ENCODE measurements at regions not wholly inside any gene's neighbourhood (a gene's known extent, or its start where the extent isn't known, plus 50 kb on each side); places are given as distances from the start of the nearest gene placed in this dataset.

DNA sequence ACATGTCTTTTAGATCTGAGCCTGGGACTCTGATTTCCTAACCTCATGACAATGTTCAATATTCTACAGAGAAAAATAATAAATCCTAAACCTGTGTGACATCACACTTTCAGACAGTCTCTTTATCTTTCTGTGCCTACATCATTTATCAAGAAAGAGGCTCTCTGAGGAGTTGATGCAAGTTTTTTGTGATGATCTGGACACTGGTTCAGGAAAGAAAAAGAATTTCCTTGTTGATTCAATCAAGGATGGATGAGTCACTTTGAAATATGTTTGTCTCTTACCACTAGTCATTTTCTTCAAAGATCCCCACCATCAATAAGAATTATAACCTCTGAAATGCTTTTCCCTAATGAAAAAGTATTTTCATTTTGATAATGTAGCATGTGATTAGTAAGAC is 404.6 kb downstream of the WDR72 start:
- Histone ChIP-seq H3K27ac (no peak overlapping the region), H3K27me3 (ENCODE audit: insufficient read depth in 3 of 3, low read length in 2 of 3) (no peaks in the 10 kb centered on the region), H3K4me1 (no peaks in the 10 kb centered on the region), H3K36me3 (ENCODE audit: insufficient read depth in 1 of 2, low read depth in 1 of 2) (no peaks in the 10 kb centered on the region), H3K4me3 (no peak overlapping the region), H3K9me3 (no peaks in the 10 kb centered on the region)
- ATAC-seq (no peak), DNase-seq (no peak)
- intact Hi-C loops (cut with DNase I): no loop called here
- TF ChIP-seq, protein P1, sequence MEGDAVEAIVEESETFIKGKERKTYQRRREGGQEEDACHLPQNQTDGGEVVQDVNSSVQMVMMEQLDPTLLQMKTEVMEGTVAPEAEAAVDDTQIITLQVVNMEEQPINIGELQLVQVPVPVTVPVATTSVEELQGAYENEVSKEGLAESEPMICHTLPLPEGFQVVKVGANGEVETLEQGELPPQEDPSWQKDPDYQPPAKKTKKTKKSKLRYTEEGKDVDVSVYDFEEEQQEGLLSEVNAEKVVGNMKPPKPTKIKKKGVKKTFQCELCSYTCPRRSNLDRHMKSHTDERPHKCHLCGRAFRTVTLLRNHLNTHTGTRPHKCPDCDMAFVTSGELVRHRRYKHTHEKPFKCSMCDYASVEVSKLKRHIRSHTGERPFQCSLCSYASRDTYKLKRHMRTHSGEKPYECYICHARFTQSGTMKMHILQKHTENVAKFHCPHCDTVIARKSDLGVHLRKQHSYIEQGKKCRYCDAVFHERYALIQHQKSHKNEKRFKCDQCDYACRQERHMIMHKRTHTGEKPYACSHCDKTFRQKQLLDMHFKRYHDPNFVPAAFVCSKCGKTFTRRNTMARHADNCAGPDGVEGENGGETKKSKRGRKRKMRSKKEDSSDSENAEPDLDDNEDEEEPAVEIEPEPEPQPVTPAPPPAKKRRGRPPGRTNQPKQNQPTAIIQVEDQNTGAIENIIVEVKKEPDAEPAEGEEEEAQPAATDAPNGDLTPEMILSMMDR (IDR thresholded peaks at IDR 0.05): no peak

DNA sequence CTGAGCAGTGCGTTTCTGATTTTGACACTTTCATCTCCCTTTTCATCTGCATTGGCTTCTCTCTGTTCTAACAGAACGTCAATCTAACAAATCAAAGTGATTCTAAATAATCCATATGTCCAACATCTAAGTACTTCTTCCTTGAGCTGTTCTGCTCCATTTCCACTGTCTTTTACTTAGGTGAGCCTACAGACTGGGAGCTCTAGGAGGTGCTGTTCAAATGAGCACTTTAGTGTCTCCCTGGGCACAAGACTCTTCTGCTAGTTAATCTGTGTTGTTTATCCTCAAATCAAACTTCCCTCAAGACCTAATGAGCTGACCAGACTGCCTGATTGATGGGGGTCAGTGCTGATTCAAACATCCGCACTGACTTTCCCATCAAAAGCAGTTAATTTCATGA is 408.1 kb downstream of the WDR72 start:
- WGBS, 3 donors: 59 to 64% (median 64%) methylated on average over 3 of the region's 3 CpGs
- intact Hi-C loops (cut with DNase I): no loop called here
- H3K27ac ChIP-seq: no peak overlapping the region
- H3K9me3 ChIP-seq: no peaks in the 10 kb centered on the region
- H3K4me3 ChIP-seq: no peak overlapping the region
- TF ChIP-seq, protein P1 (IDR thresholded peaks at IDR 0.05): no peak
- H3K27me3 ChIP-seq (ENCODE audit: insufficient read depth in 3 of 3, low read length in 2 of 3): peaks cover 0 to 2% (median 0%) of the 10 kb centered on the region in 3 donors
- no peaks in the 10 kb centered on the region for H3K36me3 ChIP-seq (ENCODE audit: insufficient read depth in 1 of 2, low read depth in 1 of 2)
- no peaks in the 10 kb centered on the region for H3K4me1 ChIP-seq
- DNase-seq: no peak
- ATAC-seq: no peak

DNA sequence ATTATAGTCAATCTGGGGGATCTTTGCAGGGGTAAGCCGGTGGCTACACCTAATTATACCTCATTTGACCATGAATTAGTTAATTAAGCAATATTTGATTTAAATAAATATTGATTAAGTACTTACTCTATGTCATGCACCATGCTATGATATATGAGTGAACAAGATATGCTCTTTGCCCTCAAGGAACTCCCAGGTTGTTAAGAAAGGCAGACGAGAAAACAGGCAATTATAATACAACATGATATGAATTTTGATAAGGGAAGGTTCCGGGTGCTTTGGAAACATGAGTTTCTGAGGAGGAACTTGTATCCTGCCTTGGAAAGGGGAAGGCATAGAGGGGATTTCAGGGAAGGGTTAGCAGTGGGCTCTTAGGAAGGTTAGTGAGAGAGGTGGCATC is 412.9 kb downstream of the WDR72 start:
- intact Hi-C loops (cut with DNase I): no loop called here
- no peak for ATAC-seq
- DNase-seq: no peak
- Histone ChIP-seq H3K27ac (no peak overlapping the region), H3K4me3 (no peak overlapping the region), H3K27me3 (ENCODE audit: insufficient read depth in 3 of 3, low read length in 2 of 3) (peaks cover 0 to 2% (median 0%) of the 10 kb centered on the region in 3 donors), H3K36me3 (ENCODE audit: insufficient read depth in 1 of 2, low read depth in 1 of 2) (no peaks in the 10 kb centered on the region), H3K9me3 (no peaks in the 10 kb centered on the region), H3K4me1 (no peaks in the 10 kb centered on the region)
- TF ChIP-seq, protein P1 (IDR thresholded peaks at IDR 0.05): no peak
- 66 to 82% (median 67%) methylated on average over 3 of the region's 3 CpGs for WGBS, 3 donors

DNA sequence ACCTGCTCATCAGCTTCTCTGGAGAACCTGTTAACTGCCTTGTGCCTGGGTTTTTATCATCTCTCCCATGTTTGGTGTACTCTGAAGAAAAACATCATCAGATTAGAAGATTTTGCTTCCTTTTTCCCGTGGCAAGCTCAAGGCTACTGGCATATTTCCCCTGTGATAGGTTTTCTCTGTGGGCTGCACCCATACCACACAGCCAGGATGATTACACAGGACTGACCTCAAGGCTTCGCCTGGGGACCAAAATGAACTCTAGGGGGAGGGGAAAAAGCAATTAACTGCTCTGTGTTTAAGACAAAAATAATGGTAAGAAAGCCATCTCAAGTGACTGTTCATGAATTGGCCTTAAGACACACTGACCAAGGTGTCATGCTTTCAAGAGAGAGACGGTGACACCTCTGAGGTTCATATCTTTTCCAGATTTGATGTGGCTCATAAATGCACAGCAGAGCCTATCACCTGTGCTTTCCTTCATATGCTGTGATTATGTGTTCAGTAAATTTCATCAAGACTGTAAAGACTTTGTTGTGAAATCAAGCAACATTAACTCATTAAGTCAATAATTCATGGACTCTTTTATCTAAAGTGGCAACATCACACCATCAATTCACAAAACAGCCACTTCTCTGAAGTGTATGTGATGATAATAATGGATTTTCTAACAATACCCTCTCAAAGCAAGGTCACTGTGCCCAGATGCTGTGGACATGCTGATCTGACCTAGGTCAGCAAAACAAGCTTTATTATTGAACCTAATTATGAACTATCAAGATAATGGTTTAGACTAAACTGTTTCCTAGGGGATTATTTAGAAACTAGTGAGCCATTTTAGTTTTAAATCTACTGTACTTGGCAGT is 427.9 kb downstream of the WDR72 start:
- intact Hi-C loops (cut with DNase I): no loop called here
- no peak overlapping the region for H3K27ac ChIP-seq
- no peaks in the 10 kb centered on the region for H3K36me3 ChIP-seq (ENCODE audit: insufficient read depth in 1 of 2, low read depth in 1 of 2)
- 22 to 32% (median 31%) methylated on average over 3 of the region's 3 CpGs for WGBS, 3 donors
- H3K27me3 ChIP-seq (ENCODE audit: insufficient read depth in 3 of 3, low read length in 2 of 3): no peaks in the 10 kb centered on the region
- H3K4me1 ChIP-seq: no peaks in the 10 kb centered on the region
- no peak overlapping the region for H3K4me3 ChIP-seq
- DNase-seq (no peak), ATAC-seq (no peak)
- H3K9me3 ChIP-seq: no peaks in the 10 kb centered on the region
- TF ChIP-seq, protein P1 (IDR thresholded peaks at IDR 0.05): no peak

DNA sequence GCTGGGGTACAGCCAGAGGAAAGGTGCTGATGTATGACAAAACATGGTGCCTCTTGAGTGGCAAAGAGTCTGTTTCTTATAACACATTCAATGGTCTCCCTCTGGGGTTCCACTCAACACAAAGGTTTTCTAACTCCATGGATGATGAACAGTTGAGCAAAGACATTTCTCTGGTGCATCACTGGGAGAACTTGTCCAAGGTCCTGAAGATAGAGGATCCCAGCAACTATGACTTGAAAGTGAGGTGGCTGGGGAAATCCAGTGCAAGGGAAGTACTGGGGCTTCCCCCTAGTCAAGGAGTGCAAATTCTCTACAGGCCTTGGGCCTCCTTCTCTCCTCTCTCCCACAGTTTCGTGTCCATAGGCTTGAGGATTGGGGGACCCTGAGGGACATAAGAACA is 431.1 kb downstream of the WDR72 start:
- H3K4me3 ChIP-seq: no peak overlapping the region
- H3K27me3 ChIP-seq (ENCODE audit: insufficient read depth in 3 of 3, low read length in 2 of 3): no peaks in the 10 kb centered on the region
- no peaks in the 10 kb centered on the region for H3K36me3 ChIP-seq (ENCODE audit: insufficient read depth in 1 of 2, low read depth in 1 of 2)
- no peaks in the 10 kb centered on the region for H3K4me1 ChIP-seq
- ATAC-seq: no peak
- 33 to 35% (median 33%) methylated on average over 1 of the region's 1 CpG for WGBS, 3 donors
- H3K27ac ChIP-seq: no peak overlapping the region
- TF ChIP-seq, protein P1 (IDR thresholded peaks at IDR 0.05): no peak
- no peak for DNase-seq
- intact Hi-C loops (cut with DNase I): no loop called here
- H3K9me3 ChIP-seq: no peaks in the 10 kb centered on the region

All from psoas muscle (tissue), 7 donors.